H1 (cell line): ENCODE measurements at regions not wholly inside any gene's neighbourhood (a gene's known extent, or its start where the extent isn't known, plus 50 kb on each side); places are given as distances from the start of the nearest gene placed in this dataset.

Experiments
- CHD7 ChIP-seq: fragments of 300-600 bp; sonication (generic); IDR thresholded peaks from 2 replicates; pipeline ENCODE4 v1.7.1; 2012; ENCODE audit warnings: low read length, moderate library complexity, mild to moderate bottlenecking, inconsistent platforms; ENCODE audit not compliant: insufficient replicate concordance
- CTCF ChIP-seq, 3 experiments: IDR thresholded peaks; 1 replicate in 2 of 3; 2 replicates in 1 of 3; pipeline versions ENCODE4 v1.5.1 to v1.6.1; 2011; ENCODE audit warnings: low read length in 3 of 3, mild to moderate bottlenecking in 3 of 3, inconsistent platforms in 2 of 3, low read depth in 1 of 3, moderate library complexity in 1 of 3; ENCODE audit not compliant: insufficient read depth in 1 of 3; ENCODE audit errors: control extremely low read depth in 1 of 3

- no peak for TF ChIP-seq CTCF (IDR thresholded peaks at IDR 0.05; ENCODE audit: control extremely low read depth in 1 of 3, insufficient read depth in 1 of 3, low read depth in 1 of 3, low read length in 3 of 3)
- no peak for TF ChIP-seq CHD7
These were observed 736.6 kb upstream of the ZEB2 start (continued) for GRCh38 chr2:145256551-145256950.
